GM12878 (cell line): ENCODE measurements at regions not wholly inside any gene's neighbourhood (a gene's known extent, or its start where the extent isn't known, plus 50 kb on each side); places are given as distances from the start of the nearest gene placed in this dataset.

ENCODE experiments used
- ATAC-seq: fragments of 200-7000 bp; cut with Tn5 transposase; 3 replicates; pipeline ENCODE4 v1.9.1; 2020; ENCODE audit warnings: mild to moderate bottlenecking, moderate library complexity
- BruUV-seq: library from RNA; stranded (reverse); fragments of 400-500 nt; replicated peaks from 2 replicates; lab custom pipeline; 2021; lab: Mats Ljungman, UMichigan
- CTCF ChIA-PET: fragments of 300-600 bp; sonication (Branson Sonifier 250); formaldehyde crosslinking; extraction: SDS; loops from one replicate; lab custom pipeline; 2021; ENCODE audit warnings: inconsistent platforms; lab: Yijun Ruan, JAX
- POLR2A ChIA-PET: fragments of 350-600 bp; formaldehyde crosslinking; extraction: SDS; loops from one replicate; lab custom pipeline; 2021; ENCODE audit warnings: inconsistent platforms; lab: Charles Lee
- RAD21 ChIA-PET: fragments of 300-600 bp; sonication (Branson Sonifier 250); formaldehyde crosslinking; loops from one replicate; lab custom pipeline; 2023; ENCODE audit warnings: antibody characterized with exemption; ENCODE audit not compliant: unreplicated experiment; lab: Charles Lee
- SMC1A ChIA-PET: fragments of 300-600 bp; sonication (Branson Sonifier 250); formaldehyde crosslinking; loops from one replicate; lab custom pipeline; 2023; ENCODE audit not compliant: unreplicated experiment, uncharacterized antibody; lab: Charles Lee
- DNase-seq: peaks from one replicate; pipeline ENCODE4 v3.0.0-alpha.2; 2011; ENCODE audit warnings: low read depth, low spot score
- FAIRE-seq: peaks from 3 replicates; lab custom pipeline; 2011; peaks lifted over from hg19 to GRCh38; lab: Jason Lieb, UNC
- H2AFZ ChIP-seq: 2 replicates; pipeline ENCODE4 v1.6.0; 2011; ENCODE audit warnings: low read depth, low read length, control low read depth; ENCODE audit not compliant: control insufficient read depth
- H3K27ac ChIP-seq: 2 replicates; pipeline ENCODE4 v1.5.1; 2011; ENCODE audit warnings: control low read depth; ENCODE audit not compliant: control insufficient read depth, insufficient read depth
- H3K27me3 ChIP-seq, 2 experiments: replicated peaks in 1 of 2; 2 replicates each; pipeline versions ENCODE4 v1.6.0 to v1.6.1; 2011; ENCODE audit warnings: low read length in 1 of 2; ENCODE audit not compliant: control insufficient read depth in 2 of 2, insufficient read depth in 2 of 2
- H3K36me3 ChIP-seq, 2 experiments: 2 replicates each; pipeline ENCODE4 v1.5.1; 2011; ENCODE audit warnings: low read length in 1 of 2; ENCODE audit not compliant: control insufficient read depth in 2 of 2, insufficient read depth in 2 of 2
- H3K4me1 ChIP-seq: 2 replicates; pipeline ENCODE4 v1.6.1; 2011; ENCODE audit warnings: mild to moderate bottlenecking, low read length, moderate library complexity, mixed read lengths; ENCODE audit not compliant: control insufficient read depth, insufficient read depth
- H3K4me2 ChIP-seq: 2 replicates; pipeline ENCODE4 v1.6.0; 2011; ENCODE audit warnings: control low read depth; ENCODE audit not compliant: control insufficient read depth, insufficient read depth
- H3K4me3 ChIP-seq: fragments of 200-600 bp; sonication (generic); 2 replicates; pipeline ENCODE4 v1.5.1; 2016
- H3K79me2 ChIP-seq: 2 replicates; pipeline ENCODE4 v1.6.0; 2011; ENCODE audit warnings: low read length; ENCODE audit not compliant: control insufficient read depth, insufficient read depth
- H3K9ac ChIP-seq: 2 replicates; pipeline ENCODE4 v1.8.0; 2011; ENCODE audit warnings: low read length, control low read depth, mixed read lengths; ENCODE audit not compliant: control insufficient read depth, insufficient read depth
- H3K9me3 ChIP-seq: replicated peaks from 3 replicates; pipeline ENCODE4 v1.5.1; 2011; ENCODE audit warnings: mild to moderate bottlenecking, low read length; ENCODE audit not compliant: control insufficient read depth, insufficient read depth
- H4K20me1 ChIP-seq: 2 replicates; pipeline ENCODE4 v1.6.0; 2011; ENCODE audit not compliant: control insufficient read depth, insufficient read depth
- BMI1 ChIP-seq: fragments of 450-650 bp; IDR thresholded peaks from 2 replicates; pipeline ENCODE4 v1.6.1; 2016; ENCODE audit warnings: mild to moderate bottlenecking, moderate library complexity, borderline replicate concordance
- DPF2 ChIP-seq: fragments of 450-650 bp; IDR thresholded peaks from 2 replicates; pipeline ENCODE4 v1.6.1; 2017; ENCODE audit warnings: mild to moderate bottlenecking
- MEF2A ChIP-seq: IDR thresholded peaks from 2 replicates; pipeline ENCODE4 v1.6.1; 2011; ENCODE audit warnings: low read depth, mild to moderate bottlenecking, low read length, moderate library complexity; ENCODE audit not compliant: insufficient read depth
- NR2F1 ChIP-seq: fragments of 450-650 bp; conservative IDR thresholded peaks from 2 replicates; pipeline ENCODE4 v1.6.1; 2017; ENCODE audit warnings: mild to moderate bottlenecking
- SIX5 ChIP-seq: IDR thresholded peaks from 2 replicates; pipeline ENCODE4 v1.6.1; 2011; ENCODE audit warnings: mild to moderate bottlenecking, low read depth, low read length, moderate library complexity; ENCODE audit not compliant: severe bottlenecking
- SUPT20H ChIP-seq: IDR thresholded peaks from 2 replicates; pipeline ENCODE4 v1.6.1; 2011; ENCODE audit warnings: low read depth, mild to moderate bottlenecking, low read length, moderate library complexity, borderline replicate concordance; ENCODE audit not compliant: control insufficient read depth
- SUZ12 ChIP-seq: fragments of 200-600 bp; sonication (generic); IDR thresholded peaks from one replicate; pipeline ENCODE4 v1.6.1; 2018; ENCODE audit warnings: antibody characterized with exemption, mild to moderate bottlenecking; ENCODE audit not compliant: unreplicated experiment
- ZNF207 ChIP-seq: fragments of 450-650 bp; IDR thresholded peaks from 2 replicates; pipeline ENCODE4 v1.6.1; 2014; ENCODE audit warnings: antibody characterized with exemption, mild to moderate bottlenecking, borderline replicate concordance
- ZSCAN29 ChIP-seq: fragments of 450-650 bp; IDR thresholded peaks from 2 replicates; pipeline ENCODE4 v1.6.1; 2017; ENCODE audit warnings: mild to moderate bottlenecking, moderate library complexity
- WGBS: methylation state at CpG from one replicate; pipeline ENCODE4 v1.1.6; 2016; ENCODE audit warnings: low lambda C conversion rate; ENCODE audit not compliant: insufficient replicate concordance, insufficient coverage; ENCODE audit errors: missing lambda C conversion rate; 5-methylcytosine and 5-hydroxymethylcytosine counted together
- in situ Hi-C: fragments of 300-500 bp; cut with MboI; formaldehyde crosslinking; loops from 9 replicates; pipeline ENCODE4 v1.14.3; 2018; ENCODE audit warnings: mixed read lengths
- intact Hi-C: fragments of 100-400 bp; cut with micrococcal nuclease; formaldehyde crosslinking; loops from one replicate; pipeline ENCODE4 v1.14.2; 2022; ENCODE audit not compliant: unreplicated experiment
- TF ChIP-seq, protein P1 (sequence below): fragments of 150-350 bp; IDR thresholded peaks from 2 replicates; pipeline ENCODE4 v1.6.1; 2016; ENCODE audit warnings: low read depth, low read length
- TF ChIP-seq, protein P2 (sequence below): IDR thresholded peaks from 2 replicates; pipeline ENCODE4 v1.6.1; 2011; ENCODE audit warnings: mild to moderate bottlenecking, low read depth, low read length, moderate library complexity; ENCODE audit not compliant: insufficient replicate concordance
- TF ChIP-seq, protein P3 (sequence below): IDR thresholded peaks from 2 replicates; pipeline ENCODE4 v1.6.1; 2012; ENCODE audit warnings: low read depth, low read length, improper control_type of control experiment

DNA sequence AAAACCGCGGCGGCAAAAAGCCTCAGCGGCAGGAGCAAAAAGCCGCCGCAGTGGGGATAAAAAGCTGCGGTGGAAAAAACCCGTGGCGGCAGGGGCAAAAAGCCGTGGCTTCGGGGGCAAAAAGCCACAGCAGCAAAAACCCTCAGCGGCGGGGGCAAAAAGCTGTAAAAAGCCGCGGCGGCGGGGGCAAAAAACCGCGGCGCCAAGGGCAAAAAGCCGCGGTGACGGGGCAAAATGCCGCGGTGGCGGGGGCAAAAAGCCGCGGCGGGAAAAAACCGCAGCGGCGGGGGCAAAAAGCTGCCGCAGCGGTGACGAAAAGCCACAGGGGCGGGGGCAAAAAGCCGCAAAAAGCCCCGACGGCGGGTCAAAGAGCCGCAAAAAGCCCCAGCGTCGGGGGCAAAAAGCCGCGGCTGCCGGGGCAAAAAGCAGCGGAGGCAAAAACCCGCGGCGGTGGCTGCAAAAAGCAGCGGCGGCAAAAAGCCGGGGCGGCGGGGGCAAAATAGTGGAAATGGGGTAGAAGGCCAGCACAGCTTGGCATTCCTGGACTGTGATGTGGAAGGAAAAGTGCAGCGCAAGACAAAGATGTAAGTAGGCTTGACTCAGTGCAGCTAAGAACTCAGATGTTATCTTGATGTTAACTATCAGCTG lies 151.8 kb downstream of the ANKRD30BL start:
- Histone ChIP-seq H3K27ac (no peak overlapping the region), H3K4me1 (no peaks in the 10 kb centered on the region), H3K4me3 (no peak overlapping the region), H4K20me1 (no peaks in the 10 kb centered on the region), H2AFZ (no peak overlapping the region), H3K79me2 (no peaks in the 10 kb centered on the region), H3K36me3 (no peaks in the 10 kb centered on the region), H3K9me3 (no peaks in the 10 kb centered on the region), H3K4me2 (no peak overlapping the region), H3K27me3 (peaks cover 0 to 4% of the 10 kb centered on the region in 2 experiments; a peak in 2 of 4 replicates), H3K9ac (no peak overlapping the region)
- ChIA-PET CTCF (no interaction called here), RAD21 (no interaction called here), POLR2A (no interaction called here), SMC1A (interaction anchor here (0.7 kb wide), 1 partner anchor 53 kb away, joined by 3 read pairs; no protein-coding TSS in a partner anchor)
- no TSS peak for BruUV-seq
- FAIRE-seq (no peak), ATAC-seq (no peak), DNase-seq (no peak)
- in situ Hi-C loops, result no loop called here
- 8% methylated on average over 24 of the region's 56 CpGs for WGBS
- intact Hi-C loops, result no loop called here
- TF ChIP-seq NR2F1 (peak; percentile 64; the same call in 1 of the 2 replicates), MEF2A (no peak), ZNF207 (no peak), SUPT20H (no peak), ZSCAN29 (no peak), SUZ12 (peak; percentile 99), DPF2 (peak; percentile 62; the same call in 1 of the 2 replicates), SIX5 (no peak), BMI1 (no peak)
- TF ChIP-seq, protein P1, sequence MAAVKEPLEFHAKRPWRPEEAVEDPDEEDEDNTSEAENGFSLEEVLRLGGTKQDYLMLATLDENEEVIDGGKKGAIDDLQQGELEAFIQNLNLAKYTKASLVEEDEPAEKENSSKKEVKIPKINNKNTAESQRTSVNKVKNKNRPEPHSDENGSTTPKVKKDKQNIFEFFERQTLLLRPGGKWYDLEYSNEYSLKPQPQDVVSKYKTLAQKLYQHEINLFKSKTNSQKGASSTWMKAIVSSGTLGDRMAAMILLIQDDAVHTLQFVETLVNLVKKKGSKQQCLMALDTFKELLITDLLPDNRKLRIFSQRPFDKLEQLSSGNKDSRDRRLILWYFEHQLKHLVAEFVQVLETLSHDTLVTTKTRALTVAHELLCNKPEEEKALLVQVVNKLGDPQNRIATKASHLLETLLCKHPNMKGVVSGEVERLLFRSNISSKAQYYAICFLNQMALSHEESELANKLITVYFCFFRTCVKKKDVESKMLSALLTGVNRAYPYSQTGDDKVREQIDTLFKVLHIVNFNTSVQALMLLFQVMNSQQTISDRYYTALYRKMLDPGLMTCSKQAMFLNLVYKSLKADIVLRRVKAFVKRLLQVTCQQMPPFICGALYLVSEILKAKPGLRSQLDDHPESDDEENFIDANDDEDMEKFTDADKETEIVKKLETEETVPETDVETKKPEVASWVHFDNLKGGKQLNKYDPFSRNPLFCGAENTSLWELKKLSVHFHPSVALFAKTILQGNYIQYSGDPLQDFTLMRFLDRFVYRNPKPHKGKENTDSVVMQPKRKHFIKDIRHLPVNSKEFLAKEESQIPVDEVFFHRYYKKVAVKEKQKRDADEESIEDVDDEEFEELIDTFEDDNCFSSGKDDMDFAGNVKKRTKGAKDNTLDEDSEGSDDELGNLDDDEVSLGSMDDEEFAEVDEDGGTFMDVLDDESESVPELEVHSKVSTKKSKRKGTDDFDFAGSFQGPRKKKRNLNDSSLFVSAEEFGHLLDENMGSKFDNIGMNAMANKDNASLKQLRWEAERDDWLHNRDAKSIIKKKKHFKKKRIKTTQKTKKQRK, result no peak
- TF ChIP-seq, protein P2, sequence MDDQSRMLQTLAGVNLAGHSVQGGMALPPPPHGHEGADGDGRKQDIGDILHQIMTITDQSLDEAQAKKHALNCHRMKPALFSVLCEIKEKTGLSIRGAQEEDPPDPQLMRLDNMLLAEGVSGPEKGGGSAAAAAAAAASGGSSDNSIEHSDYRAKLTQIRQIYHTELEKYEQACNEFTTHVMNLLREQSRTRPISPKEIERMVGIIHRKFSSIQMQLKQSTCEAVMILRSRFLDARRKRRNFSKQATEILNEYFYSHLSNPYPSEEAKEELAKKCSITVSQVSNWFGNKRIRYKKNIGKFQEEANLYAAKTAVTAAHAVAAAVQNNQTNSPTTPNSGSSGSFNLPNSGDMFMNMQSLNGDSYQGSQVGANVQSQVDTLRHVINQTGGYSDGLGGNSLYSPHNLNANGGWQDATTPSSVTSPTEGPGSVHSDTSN, result no peak
- TF ChIP-seq, protein P3, sequence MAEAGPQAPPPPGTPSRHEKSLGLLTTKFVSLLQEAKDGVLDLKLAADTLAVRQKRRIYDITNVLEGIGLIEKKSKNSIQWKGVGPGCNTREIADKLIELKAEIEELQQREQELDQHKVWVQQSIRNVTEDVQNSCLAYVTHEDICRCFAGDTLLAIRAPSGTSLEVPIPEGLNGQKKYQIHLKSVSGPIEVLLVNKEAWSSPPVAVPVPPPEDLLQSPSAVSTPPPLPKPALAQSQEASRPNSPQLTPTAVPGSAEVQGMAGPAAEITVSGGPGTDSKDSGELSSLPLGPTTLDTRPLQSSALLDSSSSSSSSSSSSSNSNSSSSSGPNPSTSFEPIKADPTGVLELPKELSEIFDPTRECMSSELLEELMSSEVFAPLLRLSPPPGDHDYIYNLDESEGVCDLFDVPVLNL, result no peak
